ENCODE measurements at regions not wholly inside any gene's neighbourhood (a gene's known extent, or its start where the extent isn't known, plus 50 kb on each side); places are given as distances from the start of the nearest gene placed in this dataset.

DNA sequence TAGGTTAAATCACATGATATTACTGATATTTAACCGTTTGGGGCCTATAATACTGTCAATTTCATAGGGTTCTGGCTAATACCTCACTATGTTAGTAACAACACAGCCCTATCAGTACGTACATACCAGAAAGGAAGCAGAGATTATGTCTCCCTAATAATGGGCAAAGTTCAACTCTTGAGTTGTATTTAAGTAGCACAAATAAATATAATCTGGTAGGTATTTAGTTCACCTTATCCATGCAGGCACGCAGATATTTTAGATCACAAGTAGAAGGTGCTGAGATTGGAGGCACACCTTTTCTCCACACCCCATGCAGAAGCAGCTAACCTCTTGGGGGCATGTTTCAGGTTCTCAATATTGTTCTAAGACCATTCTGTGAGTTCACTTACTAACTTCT lies 118.9 kb downstream of the IRS1 start:
- DNase-seq (ENCODE audit: extremely low read depth, low read depth), result no peak

GRCh38 chr2:226679389-226680065 lies 120.1 kb downstream of the IRS1 start:
- no peak for DNase-seq (ENCODE audit: extremely low read depth, low read depth)

GRCh38 chr2:226678422-226678821 lies 121.2 kb downstream of the IRS1 start:
- DNase-seq (ENCODE audit: extremely low read depth, low read depth), result no peak

- DNase-seq (ENCODE audit: extremely low read depth, low read depth), result no peak
Measured at GRCh38 chr2:226677080-226677479, 122.5 kb downstream of the IRS1 start.

DNA sequence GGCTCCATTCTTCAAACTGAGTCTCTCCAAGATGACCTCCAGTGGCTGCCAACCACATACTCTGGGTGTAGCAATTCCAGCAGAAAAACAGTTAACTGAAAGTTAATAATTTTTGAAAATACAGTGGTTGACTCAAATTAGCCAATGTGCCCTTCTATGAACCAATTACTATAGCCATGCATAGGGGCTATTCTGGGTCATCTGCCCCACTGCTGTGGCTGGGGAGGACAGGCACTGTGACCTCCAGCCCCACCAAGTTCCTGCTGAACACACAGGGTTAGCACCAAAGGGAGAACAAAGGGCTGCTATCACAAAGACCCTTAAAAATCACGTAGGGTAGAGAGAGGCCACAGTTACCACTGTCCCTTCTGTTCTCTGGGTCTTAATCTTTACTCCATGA lies 123.0 kb downstream of the IRS1 start:
- DNase-seq (ENCODE audit: extremely low read depth, low read depth), result no peak

GRCh38 chr2:226674123-226674522 lies 125.5 kb downstream of the IRS1 start:
- no peak for DNase-seq (ENCODE audit: extremely low read depth, low read depth)

GRCh38 chr2:226673314-226673723 lies 126.3 kb downstream of the IRS1 start:
- DNase-seq (ENCODE audit: extremely low read depth, low read depth), result peak; percentile 60

GRCh38 chr2:226671141-226671676 lies 128.4 kb downstream of the IRS1 start:
- DNase-seq (ENCODE audit: extremely low read depth, low read depth), result no peak

GRCh38 chr2:226669905-226670304 lies 129.7 kb downstream of the IRS1 start:
- no peak for DNase-seq (ENCODE audit: extremely low read depth, low read depth)

DNA sequence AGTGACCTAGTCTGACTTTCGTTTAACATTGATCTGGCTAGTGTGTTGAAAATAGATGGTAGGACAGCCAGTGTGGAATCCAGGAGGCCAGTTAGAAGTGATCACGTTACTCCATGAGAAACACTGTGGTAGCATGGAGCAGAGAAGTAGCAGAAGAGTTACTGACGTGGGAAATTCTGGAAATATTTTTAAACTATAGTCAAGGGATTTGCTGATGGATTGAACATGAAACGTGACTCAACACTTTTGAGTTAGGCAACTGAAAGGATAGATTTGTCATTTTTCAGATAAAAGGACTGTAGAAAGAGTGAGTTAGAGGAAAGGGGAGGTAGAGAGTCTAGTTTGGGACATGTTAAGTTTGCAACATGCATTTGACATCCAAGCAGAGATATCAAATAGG lies 130.4 kb downstream of the IRS1 start:
- DNase-seq (ENCODE audit: extremely low read depth, low read depth), result no peak

GRCh38 chr2:226667736-226668135 lies 131.9 kb downstream of the IRS1 start:
- no peak for DNase-seq (ENCODE audit: extremely low read depth, low read depth)

GRCh38 chr2:226665306-226665831 lies 134.3 kb downstream of the IRS1 start:
- no peak for DNase-seq (ENCODE audit: extremely low read depth, low read depth)

- no peak for DNase-seq (ENCODE audit: extremely low read depth, low read depth)
Measured at GRCh38 chr2:226664661-226665060, 135.0 kb downstream of the IRS1 start.

DNA sequence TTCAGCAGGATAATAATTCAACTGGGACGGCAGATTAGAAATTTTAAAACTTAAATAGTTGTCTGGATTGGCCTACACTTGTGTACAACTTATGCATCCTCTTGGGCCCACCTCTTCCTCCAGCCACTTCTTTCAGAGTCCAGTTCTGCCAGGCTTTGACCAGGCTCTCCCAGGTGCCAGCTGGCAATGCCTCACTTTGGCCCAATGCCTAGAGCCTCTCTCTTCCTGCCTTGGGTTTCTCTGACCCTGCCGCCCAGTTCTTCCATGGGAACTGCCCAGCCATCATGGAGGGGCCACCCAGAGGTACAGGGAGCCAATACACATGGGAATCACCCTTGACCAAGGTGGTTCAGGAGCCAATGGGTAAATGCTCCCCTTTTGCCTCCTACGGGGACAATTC lies 135.5 kb downstream of the IRS1 start:
- DNase-seq (ENCODE audit: extremely low read depth, low read depth), result no peak

GRCh38 chr2:226661789-226662545 lies 137.7 kb downstream of the IRS1 start:
- peak; percentile 96 for DNase-seq (ENCODE audit: extremely low read depth, low read depth)

- DNase-seq (ENCODE audit: extremely low read depth, low read depth), result peak; percentile 51
Measured at GRCh38 chr2:226660526-226660925, 139.1 kb downstream of the IRS1 start.

DNA sequence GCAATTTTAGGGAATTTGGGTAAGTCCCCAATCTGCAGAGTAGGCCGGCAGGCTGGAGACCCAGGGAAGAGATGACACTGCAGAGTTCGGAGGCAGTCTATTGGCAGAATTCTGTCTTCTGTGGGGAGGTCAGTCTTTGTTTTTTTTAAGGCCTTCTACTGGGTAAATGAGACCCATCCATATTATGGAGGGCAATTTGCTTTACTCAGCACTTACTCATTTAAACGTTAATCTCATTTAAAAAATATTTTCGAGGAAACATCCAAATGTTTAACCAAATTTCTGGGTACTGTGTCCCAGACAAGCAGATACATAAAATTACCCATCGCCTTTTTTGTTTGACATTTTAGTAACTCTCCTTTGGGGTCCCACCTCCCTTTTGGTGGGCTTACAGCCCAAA lies 139.5 kb downstream of the IRS1 start:
- DNase-seq (ENCODE audit: extremely low read depth, low read depth), result no peak

- DNase-seq (ENCODE audit: extremely low read depth, low read depth), result no peak
Measured at GRCh38 chr2:226659410-226659809, 140.2 kb downstream of the IRS1 start.

DNA sequence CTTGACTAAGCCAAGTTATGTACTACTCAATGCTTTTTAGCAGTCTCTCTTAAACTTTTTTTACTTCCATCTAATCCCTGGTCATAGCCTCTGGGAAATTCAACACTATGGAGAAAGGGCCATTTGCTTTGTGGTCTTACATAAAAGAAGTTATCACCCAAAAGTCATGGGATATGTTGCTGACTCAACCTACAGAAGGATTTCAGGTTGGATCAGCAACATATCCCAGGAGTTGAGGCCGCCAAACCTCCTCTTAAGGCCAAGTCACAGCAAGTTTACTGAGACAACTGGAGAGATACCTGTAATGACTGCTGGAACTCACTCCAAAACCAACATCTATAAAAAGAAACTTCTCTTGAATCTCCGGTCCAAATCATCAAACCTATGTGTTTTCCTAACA lies 141.1 kb downstream of the IRS1 start:
- no peak for DNase-seq (ENCODE audit: extremely low read depth, low read depth)

- DNase-seq (ENCODE audit: extremely low read depth, low read depth), result no peak
Measured at GRCh38 chr2:226657340-226658053, 142.1 kb downstream of the IRS1 start.

DNA sequence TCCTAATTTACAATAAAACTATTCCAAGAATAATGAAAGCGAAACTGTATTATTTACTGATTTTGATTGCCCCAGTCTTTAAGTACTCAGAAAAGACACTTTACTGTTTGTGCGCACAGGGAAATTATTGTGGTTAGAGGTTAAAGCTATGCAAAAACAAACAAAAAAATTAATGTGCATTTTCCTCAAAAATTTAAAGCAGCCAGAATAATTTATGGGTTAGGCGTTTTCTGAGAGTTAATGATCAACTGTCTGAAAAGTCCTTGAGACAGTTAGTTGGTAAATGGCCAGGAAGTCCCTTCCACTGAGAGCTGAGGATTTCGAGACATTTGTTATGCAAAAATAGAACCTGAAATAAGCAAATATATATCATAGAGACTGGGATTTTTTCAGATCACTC lies 143.3 kb downstream of the IRS1 start:
- DNase-seq (ENCODE audit: extremely low read depth, low read depth), result no peak
